Tibial nerve (tissue), 4 donors: ENCODE measurements at regions not wholly inside any gene's neighbourhood (a gene's known extent, or its start where the extent isn't known, plus 50 kb on each side); places are given as distances from the start of the nearest gene placed in this dataset.

Experiments used
- EP300 ChIP-seq, 2 donors: sonication (generic); formaldehyde crosslinking; IDR thresholded peaks; one replicate each; pipeline ENCODE4 v1.6.1; 2017; ENCODE audit warnings: antibody characterized with exemption in 2 of 2, mild to moderate bottlenecking in 1 of 2
- POLR2A ChIP-seq, 2 donors: fragments of 450-650 bp; IDR thresholded peaks; one replicate each; pipeline ENCODE4 v1.6.1; 2017; ENCODE audit warnings: antibody characterized with exemption in 2 of 2, mild to moderate bottlenecking in 2 of 2, moderate library complexity in 2 of 2
- TF ChIP-seq, protein P1 (sequence below), 5 experiments: fragments of 200-600 bp in 3 of 5; fragments of 450-650 bp in 2 of 5; sonication (generic) in 3 of 5; IDR thresholded peaks; one replicate each; pipeline ENCODE4 v1.5.1; 2016 to 2019; ENCODE audit warnings: antibody characterized with exemption in 5 of 5, mild to moderate bottlenecking in 3 of 5, moderate library complexity in 2 of 5

DNA sequence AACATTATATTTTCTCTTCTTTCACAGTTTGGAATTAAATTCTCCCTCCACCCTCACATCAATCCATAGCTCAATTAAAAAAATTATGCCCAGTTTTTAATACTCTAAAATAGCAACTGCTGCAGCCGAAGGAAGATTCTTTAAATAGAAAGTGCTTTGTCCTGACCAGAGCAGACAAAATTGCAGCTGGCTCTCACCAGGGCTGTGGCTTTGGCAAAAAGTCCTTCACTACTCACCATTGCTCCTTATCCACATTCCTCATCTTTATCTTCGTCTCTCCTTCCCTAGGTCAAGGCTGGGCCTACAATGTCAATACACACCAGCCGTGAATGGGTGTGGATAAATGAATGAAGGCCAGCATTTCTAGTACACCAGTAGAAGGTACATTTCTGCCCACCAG lies 107.9 kb upstream of the VGLL2 start:
- no peak for TF ChIP-seq POLR2A (IDR thresholded peaks at IDR 0.05)
- TF ChIP-seq, protein P1, sequence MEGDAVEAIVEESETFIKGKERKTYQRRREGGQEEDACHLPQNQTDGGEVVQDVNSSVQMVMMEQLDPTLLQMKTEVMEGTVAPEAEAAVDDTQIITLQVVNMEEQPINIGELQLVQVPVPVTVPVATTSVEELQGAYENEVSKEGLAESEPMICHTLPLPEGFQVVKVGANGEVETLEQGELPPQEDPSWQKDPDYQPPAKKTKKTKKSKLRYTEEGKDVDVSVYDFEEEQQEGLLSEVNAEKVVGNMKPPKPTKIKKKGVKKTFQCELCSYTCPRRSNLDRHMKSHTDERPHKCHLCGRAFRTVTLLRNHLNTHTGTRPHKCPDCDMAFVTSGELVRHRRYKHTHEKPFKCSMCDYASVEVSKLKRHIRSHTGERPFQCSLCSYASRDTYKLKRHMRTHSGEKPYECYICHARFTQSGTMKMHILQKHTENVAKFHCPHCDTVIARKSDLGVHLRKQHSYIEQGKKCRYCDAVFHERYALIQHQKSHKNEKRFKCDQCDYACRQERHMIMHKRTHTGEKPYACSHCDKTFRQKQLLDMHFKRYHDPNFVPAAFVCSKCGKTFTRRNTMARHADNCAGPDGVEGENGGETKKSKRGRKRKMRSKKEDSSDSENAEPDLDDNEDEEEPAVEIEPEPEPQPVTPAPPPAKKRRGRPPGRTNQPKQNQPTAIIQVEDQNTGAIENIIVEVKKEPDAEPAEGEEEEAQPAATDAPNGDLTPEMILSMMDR (IDR thresholded peaks at IDR 0.05): no peak
- TF ChIP-seq EP300 (IDR thresholded peaks at IDR 0.05): no peak
